ENCODE measurements at regions not wholly inside any gene's neighbourhood (a gene's known extent, or its start where the extent isn't known, plus 50 kb on each side); places are given as distances from the start of the nearest gene placed in this dataset.
"Not testable (repeated sequence)": the region's sequence is repeated elsewhere in the genome, so short reads cannot be mapped to it uniquely, and the experiment has no call there.

DNA sequence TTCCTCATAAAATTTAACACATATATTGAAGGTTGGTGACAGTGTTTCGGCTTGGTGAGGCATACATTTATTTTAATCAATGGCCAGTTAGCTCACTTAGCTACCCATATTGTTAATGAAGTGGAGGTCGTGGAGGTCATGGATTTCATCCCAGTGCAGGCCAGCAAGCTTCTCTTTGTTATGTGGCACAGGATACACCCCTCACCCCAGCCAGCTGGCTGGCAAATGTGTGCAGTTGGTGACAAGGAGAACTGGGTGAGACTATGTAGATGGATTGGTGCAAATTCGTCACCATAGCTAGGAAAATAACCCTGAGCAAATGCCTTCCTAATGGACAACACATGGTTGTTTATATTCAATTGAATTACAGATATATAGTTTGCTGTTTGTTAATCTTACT lies 50.5 kb upstream of the FOXP2 start:
- DNase-seq, result no peak

DNA sequence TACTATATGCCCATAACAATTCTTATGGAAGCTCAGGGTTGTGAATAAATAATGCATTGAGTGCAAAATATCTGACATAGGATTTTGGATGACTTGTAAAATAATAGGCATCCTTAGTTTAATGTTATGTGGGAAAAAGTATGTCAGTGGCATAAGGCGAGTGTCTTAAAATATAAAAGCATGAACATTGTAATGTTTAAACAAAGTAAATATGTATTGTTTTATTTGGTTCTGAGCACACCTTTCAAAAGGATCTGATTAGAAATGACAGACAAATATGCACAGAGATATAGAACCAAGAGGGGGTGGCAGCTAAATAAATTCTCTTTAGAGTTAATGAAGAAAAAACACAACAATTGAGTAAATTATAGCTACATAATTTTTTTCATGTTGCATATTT lies 51.3 kb upstream of the FOXP2 start:
- DNase-seq, result no peak

DNA sequence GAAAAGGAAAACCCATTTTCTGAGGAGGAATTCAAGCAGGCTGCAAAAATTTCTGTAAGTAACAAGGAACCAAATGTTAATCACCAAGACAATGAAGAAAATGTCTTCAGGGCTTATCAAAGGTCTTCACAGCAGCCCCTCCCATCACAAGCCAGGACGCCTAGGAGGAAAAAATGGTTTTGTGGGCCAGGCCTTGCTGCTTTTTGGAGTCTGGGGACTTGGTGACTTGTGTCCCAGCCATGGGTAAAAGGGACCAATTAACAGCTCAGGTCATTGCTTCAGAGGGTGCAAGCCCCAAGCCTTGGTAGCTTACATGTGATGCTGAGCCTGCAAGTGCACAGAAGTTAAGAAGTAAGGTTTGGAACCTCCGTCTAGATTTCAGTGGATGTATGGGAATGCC lies 55.7 kb upstream of the FOXP2 start:
- DNase-seq, result no peak

DNA sequence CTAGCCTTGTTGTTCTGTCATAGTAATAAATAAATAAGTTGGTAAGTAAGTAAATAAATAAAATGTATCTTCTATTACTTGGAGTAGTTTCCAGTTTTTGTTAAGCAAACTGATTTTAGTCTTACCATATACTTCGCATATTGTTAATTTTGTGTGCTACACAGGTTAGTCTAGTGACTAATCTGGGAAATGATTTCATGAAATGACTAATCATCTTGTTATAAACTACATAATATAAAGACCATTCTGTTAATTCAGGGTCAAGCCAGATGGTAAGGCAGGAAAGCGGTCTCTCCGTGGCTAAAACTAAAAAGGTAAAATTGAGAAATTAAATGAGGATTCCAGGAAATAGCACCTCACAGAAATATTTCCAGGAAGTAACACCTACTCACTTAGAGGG lies 58.5 kb upstream of the FOXP2 start:
- DNase-seq, result no peak

DNA sequence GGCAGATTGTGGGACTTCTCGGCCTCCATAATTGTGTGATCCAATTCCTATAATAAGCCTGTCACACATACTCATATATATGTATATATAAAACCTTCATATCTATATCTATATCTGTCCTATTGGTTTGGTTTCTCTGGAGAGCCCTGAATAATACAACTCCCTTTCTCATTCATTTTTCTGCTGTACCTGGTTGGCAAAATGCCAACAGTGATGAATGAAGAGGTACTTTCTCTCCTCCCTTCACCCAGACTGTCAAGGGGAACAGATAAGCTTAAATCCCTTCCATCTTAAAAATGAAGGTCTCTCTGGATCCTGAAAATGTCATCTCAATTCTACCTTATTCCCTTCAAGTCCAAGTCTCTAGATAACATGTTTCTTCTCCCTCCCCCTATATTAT lies 60.3 kb upstream of the FOXP2 start:
- no peak for DNase-seq

DNA sequence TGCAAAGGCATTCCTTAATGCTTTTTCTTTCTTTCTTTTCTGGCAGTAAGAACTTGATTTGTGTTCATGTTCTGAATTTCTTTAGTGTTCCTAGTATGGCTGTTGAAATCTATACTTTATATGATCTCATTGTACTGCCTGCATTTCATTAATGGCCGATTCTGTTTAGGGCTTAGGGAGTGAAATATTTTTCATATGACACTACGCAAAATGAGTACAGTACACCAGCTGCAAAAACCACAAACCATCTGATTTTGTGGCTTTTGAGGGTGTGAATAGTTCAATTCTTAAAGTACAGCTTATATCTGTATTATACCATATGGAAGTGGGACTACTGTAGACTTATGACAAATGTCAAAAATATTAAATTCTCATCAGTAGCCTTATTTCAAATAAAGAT lies 69.1 kb upstream of the FOXP2 start:
- DNase-seq, result no peak

DNA sequence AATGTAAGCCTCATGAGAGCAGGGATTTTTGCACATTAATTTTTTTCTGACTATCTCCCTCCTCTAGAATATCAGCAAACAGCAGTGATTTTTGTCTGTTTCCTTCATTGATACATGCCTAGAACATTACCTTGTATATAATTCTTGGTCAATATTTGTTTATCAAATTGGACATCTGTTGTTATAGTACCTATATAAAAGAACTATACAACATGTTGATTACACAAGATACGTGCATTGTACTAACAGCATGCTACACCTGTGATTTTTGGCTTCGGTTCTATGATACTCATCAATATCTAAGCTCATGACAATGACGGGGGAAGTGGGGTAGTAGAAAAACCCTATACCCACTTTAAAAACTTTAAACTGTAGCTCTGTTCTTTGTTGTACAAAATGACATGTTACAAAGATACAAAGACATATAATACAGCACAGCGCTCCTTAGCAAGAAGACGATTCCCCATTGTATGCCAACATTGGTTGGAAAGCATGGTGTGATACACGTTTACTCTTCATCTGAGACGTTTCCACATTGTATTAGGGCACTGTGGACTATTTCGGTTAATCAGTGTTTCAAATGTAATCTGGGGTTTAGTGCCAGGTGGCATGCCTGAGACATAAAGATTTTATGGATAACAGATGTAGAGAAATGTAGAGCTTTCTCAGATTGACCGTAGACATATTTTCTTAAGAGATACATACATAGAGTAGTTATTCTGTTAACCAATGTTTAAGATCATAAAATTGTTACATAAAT lies 70.5 kb upstream of the FOXP2 start:
- DNase-seq, result no peak

DNA sequence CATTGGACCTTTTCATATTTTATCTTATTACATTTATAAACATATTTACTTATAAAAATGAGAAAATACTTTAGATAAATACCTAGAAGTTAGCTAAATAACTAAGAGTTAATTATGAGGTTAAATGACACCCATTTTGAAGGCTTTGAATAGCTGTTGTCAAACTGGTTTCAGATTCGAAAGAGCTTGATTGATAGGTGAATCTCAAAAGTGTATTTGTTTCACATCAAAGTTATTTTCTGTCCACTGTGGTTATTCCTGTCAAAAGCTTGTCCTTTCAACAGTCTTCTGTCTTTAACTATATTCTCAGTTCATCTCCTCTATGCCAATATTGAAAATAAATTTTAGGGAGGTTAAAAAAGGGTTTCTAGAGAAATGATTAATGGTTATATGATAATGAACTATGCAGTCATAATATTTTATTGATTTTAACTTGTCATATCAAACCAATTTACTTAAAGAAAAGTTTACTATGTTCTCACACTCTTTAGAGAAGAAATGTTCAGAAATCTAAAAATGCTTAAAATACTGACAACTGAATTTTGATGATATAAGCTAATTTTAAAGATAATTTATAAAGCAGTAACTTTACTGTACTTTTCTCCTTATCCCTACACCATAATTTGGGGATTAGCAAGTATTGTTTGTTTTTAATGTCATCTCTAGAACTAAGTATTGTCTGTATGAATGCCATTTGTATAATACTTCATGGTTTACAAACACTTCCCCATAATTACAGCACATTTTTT lies 72.0 kb upstream of the FOXP2 start:
- DNase-seq, result no peak

DNA sequence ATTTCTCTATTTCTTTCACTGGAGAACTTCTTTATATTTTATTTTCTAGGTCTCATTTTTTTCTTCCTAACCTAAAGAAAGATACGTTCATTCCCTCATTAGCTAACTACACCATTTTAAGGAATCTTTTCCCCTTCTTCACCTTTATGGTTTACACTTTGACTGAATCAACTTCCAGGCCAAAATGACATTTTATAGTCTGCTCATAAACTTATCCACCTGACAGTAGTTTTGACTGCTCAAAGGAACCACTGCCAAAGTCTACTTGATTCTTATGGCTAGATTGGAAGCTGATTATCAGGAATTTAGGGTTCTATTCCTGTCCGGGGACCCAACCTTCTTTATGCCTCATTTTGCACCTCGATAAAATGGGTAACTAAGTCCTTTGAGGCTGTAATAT lies 73.0 kb upstream of the FOXP2 start:
- no peak for DNase-seq

DNA sequence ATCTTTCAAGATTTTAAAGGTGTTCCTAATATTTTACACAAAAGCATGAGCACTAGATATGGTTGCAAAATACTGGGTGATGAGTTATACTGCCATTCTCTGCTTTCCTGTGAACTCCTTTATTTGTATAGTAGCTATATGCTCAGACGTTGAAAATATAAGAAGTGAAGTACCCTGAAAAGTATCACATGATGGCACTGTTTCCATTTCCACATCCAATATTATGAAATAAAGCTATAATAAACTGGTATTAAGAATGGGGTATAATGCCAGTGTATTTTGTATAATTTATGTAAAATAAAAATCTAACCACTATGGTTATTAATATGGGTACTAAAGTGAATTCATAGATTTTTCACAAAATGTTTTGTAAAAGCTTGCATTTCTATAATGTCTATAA lies 79.6 kb upstream of the FOXP2 start:
- DNase-seq, result no peak

DNA sequence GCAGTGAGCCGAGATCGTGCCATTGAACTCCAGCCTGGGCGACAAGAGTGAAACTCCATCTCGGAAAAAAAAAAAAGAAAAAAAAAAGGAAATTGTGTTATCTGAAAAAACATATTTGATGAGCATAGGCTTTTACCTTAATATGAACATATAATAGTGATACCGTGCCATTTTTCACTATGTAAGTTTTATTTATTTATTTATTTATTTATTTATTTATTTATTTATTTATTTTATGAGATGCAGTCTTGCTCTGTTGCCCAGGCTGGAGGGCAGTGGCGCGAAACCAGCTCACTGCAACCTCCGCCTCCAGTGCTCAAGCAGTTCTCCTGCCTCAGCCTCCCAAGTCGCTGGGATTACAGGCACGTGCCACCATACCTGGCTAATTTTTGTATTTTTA lies 85.2 kb upstream of the FOXP2 start:
- DNase-seq, result not testable (repeated sequence)

DNA sequence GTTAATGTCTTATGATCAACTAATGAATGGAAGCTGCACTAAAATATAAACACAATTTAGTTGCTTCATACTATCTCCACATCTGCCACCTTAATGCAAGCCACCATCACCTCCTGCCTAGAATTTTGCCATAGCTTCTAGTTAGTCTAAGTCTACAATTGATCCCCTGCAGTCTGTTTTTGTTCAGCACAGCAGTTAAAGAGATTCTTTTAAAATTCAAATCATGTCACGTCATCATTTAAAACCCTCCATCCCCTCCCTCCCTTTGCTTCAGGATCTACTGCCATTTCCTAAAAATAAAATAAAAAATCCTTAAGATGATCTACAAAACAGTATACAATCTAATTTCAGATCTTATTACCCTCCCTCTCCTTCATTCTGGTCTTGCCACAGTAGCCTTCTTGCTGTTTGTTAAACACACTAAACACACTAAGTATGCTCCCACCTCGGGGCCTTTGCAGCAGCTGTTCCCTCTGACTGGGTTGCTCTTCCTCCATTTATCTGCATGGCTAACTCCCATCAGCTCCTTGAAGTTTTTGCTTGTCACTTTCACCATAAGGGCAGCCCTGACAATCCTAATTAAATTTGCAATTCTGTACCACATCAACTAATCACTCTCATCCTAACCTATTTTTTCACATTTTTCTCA lies 97.0 kb upstream of the FOXP2 start:
- no peak for DNase-seq

DNA sequence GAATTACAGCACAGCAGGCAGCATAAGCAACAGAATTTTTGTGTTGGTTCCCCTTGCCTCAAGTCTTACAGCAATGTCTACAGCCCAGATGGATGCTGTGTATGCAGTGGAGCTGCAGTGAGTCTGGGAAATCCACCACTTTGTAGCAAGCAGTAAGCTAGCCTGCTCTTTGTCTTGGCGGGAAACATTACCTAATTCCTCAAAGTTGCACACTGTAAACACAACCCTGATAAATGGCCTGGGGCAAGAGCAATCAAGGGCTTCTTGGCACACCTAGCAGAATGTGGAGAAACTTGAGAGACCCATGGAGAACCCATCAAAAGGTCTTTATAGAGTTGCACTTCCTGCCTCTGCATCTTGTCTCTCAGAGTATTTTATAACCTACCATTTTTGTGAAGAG lies 102.0 kb upstream of the FOXP2 start:
- no peak for DNase-seq

DNA sequence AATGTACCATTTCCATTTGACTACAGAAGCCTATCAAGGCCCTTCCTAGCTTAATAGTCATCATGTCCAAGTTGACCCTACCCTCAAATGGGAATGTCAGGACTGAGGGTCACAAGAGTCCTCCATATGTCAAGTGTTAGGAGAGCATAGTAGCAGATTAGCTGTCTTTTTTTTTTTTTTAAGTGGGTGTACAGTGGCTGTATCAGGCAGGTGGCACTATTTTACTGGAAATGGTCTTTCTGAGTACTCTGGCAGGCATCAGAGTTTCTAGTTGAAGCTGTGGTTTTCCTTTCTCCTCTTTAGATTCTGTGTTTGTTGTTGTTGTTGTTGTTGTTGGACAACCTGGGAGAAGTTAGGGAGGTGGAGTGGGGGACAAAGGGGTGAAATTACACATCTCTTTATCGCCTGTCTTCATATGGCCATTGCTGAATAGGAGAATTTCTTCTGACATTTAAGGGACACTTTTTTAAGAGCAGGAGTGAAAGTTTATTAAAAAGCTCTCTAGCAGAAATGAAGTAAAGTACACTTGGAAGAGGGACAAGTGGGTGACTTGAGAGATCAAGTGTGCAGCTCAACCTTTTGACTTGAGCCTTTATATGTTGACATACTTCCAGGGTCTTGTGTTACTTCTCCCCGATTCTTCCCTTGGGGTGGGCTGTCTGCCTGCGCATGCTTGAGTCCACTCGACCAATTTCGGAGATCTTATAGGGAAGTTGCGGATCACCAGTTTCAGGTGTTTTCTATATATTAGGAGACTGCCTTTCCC lies 104.1 kb upstream of the FOXP2 start:
- no peak for DNase-seq

DNA sequence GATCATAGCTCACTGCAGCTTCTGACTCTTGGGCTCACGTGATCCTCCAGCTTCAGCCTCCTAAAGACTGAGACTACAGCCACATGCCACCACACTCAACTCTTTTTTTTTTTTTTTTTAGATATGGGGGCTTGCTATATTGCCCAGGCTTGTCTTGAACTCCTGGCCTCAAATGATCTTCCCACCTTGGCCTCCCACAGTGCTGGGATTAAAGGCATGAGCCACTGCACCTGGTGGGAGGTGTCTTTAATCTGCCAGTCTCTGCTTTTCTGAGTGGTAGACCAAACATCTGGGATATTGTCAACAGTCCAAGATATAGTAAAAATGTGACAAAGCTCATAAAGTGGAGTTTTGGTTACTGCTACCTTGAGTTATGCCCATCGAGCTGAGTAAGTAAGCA lies 104.9 kb upstream of the FOXP2 start:
- DNase-seq, result no peak

DNA sequence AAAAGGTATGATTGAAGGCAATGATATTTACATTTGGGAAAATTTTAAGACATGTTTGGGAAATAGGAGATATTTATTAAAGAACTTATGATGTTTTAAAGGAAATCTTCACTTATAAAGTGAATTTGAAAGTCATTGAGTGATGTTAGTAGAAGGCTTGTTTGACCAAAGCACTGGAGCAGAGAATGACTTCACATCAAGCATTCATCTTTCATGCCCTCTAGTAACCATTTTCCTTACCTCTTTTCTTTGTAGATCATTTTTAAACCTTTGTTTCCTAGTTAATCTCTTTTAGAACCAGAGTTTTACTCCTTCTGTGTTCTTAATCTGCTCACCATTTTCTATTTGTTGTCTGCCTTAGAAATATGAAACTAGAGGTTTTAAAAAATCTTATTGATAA lies 111.3 kb upstream of the FOXP2 start:
- no peak for DNase-seq

DNA sequence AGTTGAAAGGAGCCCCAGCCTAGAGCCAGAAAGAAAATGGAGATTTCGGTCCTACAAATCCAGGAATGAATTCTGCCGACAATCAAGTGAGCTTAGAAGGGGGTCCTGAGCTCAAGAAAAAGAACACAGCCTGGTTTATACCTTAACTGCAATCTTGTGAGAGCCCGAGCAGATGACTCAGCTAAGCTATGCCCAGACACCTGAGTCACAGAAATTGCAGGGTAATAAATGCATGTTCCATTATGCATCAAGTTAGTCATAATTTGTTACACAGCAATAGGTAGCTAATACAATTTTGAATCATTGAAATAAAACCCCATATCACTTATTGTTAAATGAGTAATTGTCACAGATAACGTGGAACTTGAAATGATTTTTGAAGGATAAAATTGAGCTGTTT lies 111.8 kb upstream of the FOXP2 start:
- DNase-seq, result no peak

DNA sequence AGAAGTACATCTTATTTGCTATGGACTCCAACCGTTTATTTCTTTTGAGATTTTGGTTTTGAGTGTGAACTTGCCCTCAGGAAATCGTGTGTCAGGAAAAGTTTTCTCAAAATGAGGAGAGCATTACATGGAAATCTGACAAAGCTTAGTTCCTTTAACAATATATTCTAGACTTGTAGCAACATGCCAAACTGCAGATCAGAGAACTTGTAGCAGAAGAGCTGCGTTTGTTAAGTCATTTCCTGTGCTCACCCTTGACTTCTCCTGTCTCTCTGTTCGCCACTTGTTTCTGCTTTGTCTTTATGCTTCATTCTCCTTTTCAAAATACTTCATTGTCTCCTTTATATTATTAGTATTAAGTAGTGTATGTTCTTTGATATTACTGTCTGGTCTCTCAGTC lies 116.6 kb upstream of the FOXP2 start:
- no peak for DNase-seq

DNA sequence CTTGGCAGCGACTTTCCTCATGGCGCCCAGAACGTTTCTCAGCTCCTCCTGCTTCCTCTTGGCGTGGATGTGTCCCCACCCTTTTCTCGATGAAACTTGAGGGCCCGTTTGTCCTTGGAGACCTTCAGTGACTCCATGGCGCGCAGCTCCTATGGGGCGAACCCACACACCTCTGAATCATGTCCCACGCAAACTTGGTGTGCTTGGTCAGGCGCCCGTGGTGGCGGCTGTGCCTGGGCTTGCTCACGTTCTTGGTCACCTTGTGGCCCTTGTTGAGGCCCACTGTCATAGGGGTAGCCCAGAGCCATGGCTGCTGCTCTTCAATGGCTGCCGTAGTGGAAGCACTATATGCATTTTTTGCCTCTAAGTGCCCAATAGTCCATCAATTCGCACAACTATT lies 117.5 kb upstream of the FOXP2 start:
- DNase-seq, result no peak

DNA sequence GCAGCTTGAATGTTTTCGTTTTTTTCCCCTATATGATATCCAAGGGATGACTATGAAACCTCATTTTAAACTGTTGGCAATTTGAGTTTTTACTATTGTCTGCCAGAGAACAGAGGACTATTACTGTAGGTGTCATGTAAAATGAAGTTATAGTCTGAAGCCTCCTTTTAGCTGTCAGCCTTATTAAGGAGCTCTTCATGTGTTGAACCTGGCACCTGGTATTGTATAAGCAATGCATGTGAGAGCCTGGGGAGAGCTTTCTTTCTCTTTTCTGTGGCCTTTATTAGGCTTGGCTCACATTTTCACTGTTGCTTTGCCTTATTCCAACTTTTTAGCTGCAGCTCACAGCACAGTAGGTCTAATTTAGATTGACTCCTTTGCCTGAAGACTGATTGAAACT lies 119.1 kb upstream of the FOXP2 start:
- DNase-seq, result no peak

DNA sequence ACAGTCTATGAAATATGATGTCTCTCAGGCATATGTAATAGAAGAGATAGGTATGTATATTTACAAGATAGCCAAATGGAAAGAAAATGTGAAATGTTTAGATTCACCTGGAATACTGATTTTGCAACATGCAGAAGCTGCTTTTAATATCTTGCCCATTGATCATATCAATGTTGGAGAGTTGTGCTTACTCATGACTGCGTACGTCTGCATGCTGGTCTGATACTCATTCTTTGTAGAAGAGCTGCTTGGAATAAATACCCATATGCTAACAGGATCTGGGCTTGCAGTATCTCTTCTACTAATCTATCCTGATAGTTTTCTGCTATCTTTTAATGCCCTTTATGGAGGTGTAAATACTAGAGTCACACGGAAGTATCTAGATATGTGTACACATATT lies 120.6 kb upstream of the FOXP2 start:
- no peak for DNase-seq

DNA sequence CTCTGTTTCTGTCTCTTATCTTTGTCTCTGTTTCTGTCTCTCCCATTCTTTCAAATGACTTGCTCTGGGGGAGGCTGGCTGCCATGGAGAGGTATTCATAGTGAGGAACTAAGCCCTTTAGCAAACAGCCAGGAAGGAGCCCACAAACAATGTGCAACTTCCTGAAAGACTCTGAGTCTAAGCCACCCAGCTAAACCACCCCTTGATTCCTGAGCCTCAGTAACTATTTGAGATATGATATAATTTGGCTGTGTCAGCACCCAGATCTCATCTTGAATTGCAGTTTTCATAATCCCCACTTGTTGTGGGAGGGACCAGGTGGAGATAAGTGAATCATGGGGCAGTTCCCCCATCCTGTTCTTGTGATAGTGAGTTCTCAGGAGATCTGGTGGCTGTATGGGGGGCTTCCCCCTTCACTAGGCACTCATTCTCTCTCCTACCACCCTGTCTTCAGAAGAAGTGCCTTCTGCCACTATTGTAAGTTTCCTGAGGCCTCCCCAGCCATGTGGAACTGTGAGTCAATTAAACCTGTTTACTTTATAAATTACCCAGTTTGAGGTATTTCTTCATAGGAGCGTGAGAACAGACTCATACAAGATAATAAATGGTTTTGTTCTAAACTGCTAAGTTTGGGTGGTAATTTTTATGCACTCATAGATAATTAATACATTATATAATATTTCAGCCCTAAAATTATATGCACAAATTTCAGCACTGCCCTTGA lies 121.2 kb upstream of the FOXP2 start:
- no peak for DNase-seq

DNA sequence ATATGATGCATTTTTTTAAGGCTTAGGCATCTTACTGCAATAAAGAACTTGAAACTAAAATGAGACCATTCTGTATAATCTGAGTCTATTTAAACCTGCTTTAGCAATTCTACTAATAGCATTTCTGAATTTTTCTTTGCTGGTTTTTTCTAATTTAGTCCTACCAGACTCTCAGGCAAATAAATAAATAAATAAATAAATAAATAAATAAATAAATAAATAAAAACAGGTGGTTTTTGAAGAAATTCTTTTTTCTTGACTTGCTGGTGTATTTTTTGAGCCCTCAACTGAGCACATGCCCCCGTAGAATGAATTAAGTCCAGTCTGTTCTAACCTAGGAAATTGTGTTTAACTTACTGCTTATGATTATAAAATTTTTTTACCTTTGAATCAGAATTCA lies 134.7 kb upstream of the FOXP2 start:
- no peak for DNase-seq

Data from CD4-positive, alpha-beta T cell treated with Interleukin-21 for 1 hour (primary cell).